HG02759 (cell line): ENCODE measurements at regions not wholly inside any gene's neighbourhood (a gene's known extent, or its start where the extent isn't known, plus 50 kb on each side); places are given as distances from the start of the nearest gene placed in this dataset.
A peak's percentile ranks its signal among the peaks of the same experiment; 100 is the strongest.
"Not testable (repeated sequence)": the region's sequence is repeated elsewhere in the genome, so short reads cannot be mapped to it uniquely, and the experiment has no call there.

ENCODE experiments used
- ATAC-seq: cut with Tn5 transposase; IDR thresholded peaks from one replicate; pipeline ENCODE4 v1.9.1; 2021; ENCODE audit warnings: mild to moderate bottlenecking, moderate library complexity; ENCODE audit not compliant: unreplicated experiment

DNA sequence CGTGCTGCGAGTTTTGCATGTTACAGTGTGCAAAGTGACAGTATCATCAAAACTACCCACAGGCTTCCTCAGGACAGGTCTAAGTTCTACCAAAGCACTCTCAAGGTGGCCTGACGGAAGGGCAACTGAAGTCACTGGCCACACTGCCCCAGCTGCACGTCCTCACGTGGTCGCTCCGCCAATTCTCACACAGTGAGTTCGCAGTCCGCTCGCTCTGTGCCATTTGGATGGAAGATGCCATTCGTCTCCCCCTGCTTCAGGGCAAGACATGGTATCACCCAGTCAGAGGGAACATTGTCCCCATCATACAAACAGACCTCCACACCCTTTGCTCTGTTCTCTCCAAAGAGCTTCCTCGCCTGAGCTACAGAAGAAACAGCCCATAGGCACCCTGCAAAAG, 109.6 kb upstream of the COBL start:
- no peak for ATAC-seq

DNA sequence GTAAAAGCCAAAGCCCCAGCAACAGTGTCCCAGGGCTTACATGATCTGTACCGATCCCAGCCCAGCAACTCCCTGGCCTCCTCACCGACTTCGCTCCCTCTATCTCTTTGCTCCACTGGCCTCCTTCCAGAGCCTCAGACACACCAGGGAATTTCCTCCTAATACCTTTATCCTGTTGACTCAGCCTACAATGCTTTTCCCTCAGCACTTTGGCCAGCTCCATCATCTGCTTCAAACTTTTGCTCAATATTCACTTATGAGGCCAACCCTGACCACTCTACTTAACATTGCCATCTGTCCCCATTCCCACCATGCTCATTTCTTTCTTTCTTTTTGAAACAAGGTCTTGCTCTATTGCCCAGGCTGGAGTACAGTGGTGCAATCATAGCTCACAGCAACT, 93.3 kb upstream of the COBL start:
- ATAC-seq = not testable (repeated sequence)

DNA sequence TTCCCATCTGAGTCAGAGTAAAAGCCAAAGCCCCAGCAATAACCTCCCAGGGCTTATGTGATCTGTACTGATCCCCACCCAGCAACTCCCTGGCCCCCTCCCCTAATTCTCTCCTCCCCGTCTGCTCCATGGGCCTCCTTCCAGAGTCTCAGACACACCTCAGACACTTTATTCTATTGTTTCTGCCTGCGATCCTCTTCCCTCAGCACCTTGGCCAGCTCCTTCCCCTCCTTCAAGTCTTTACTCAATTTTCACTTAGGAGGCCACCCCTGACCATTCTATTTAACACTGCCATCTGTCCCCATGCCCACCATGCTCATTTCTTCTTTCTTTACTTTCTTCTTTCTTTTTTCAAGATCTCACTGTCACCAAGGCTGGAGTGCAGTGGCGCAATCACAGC, 81.0 kb upstream of the COBL start:
- not testable (repeated sequence) for ATAC-seq

DNA sequence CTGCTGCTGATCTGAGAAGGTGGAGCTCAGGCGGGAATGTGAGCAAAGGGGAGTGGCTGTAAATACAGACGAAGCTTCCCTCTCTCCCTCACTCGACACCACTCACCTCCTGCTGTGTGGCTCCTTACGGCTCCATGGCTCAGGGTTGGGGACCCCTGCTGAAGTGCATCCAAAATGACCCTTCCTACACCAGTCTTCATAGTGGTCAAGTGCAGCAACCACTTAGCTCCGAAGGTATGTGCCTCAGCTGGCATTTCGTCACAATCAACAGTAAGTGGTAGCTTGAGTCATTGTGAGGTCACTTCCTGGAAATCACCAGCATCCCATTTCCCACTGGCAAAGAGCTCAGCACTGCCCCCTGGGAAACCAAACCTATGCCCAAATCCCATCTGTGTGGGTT, 76.4 kb upstream of the COBL start:
- not testable (repeated sequence) for ATAC-seq

DNA sequence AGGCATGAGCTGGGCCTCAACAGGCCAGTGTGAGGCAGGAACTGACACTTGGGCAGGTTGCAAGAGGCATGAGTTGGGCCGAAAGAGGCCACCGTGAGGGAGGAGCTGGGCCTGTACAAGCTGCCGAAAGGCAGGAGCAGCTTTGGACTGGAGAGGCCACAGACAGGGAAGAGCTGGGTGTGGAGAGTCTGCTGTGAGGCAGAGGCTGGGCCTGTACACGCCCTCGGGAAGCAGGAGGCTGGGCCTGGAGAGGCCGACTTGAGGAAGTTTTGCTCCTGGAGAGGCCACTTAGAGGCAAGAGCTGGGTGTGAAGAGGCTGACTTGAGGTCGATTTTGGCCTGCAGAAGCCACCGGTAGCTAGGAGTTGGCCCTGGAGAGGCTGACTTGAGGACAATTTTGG, 73.3 kb upstream of the COBL start:
- not testable (repeated sequence) for ATAC-seq

DNA sequence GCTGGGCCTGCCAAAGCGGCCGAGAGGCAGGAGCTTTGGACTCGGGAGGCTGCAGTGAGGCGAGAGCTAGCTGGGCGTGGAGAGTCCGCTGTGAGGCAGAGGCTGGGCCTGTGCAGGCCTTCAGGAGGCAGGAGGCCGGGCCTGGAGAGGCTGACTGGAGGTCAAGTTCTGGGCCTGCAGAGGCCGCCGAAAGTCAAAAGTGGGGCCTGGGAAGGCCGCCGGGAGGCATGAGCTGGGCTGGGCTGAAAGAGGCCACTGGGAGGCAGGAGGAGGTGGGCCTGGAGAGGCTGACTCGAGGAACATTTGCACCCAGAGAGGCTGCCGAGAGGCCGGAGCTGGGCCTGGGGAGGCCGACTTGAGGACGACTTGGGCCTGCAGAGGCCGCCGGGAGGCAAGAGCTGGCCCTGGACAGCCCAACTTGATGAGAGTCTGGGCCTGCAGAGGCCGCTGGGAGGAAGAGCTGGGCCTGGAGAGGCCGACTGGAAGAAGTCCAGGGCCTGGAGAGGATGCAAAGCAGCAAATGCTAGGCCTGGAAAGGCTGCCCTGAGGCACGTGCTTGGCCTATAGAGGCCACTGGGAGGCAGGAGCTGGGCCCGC, 72.7 kb upstream of the COBL start:
- ATAC-seq = not testable (repeated sequence)

DNA sequence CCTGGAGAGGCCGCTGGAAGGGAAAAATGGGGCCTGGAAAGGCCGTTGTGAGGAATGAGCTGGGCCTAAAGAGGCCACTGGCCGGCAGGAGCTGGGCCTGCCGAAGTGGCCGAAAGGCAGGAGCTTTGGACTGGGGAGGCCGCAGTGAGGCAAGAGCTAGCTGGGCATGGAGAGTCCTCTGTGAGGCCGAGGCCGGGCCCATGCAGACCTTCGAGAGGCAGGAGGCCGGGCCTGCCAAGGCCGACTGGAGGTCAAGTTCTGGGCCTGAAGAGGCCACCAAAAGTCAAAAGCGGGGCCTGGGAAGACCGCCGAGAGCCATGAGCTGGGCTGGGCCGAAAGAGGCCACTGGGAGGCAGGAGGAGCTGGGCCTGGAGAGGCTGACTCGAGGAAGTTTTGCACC, 71.6 kb upstream of the COBL start:
- not testable (repeated sequence) for ATAC-seq

DNA sequence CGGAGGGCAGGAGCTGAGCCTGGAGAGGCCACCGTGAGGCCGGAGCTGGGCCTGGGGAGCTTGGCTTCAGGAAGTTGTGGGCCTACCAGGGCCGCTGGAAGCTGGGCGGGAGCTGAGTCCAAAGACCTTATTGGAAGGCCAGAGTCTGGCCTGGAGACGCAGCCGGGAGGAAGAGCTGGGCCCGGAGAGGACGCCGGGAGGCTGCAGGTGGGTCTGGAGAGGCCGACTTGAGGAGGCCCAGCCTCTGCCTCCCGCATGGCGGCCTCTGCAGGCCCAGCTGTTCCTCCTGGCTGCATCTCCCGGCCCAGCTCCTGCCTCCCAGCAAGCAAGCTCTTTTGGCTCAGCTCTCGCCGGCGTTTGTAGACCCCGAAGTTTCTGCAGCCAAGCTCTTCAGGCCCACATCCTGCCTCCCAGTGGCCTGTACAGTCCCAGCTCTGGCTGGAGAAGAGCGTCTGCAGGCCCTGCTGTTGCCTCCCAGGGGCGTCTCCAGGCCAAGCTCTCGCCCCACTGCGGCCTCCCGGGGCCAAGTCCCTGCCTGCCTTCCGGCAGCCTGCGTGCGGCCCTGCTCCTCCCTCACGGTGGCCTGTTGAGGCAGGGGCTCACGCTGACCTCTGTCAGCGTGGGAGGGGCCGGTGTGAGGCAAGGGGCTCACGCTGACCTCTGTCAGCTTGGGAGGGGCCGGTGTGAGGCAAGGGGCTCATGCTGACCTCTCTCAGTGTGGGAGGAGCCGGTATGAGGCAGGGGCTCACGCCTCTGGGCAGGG, 70.4 kb upstream of the COBL start:
- ATAC-seq = not testable (repeated sequence)

DNA sequence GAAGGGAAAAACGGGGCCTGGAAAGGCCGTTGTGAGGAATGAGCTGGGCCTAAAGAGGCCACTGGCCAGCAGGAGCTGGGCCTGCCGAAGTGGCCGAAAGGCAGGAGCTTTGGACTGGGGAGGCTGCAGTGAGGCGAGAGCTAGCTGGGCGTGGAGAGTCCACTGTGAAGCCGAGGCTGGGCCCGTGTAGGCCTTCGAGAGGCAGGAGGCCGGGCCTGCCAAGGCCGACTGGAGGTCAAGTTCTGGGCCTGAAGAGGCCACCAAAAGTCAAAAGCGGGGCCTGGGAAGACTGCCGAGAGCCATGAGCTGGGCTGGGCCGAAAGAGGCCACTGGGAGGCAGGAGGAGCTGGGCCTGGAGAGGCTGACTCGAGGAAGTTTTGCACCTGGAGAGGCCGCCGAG, 69.6 kb upstream of the COBL start:
- ATAC-seq = not testable (repeated sequence)

DNA sequence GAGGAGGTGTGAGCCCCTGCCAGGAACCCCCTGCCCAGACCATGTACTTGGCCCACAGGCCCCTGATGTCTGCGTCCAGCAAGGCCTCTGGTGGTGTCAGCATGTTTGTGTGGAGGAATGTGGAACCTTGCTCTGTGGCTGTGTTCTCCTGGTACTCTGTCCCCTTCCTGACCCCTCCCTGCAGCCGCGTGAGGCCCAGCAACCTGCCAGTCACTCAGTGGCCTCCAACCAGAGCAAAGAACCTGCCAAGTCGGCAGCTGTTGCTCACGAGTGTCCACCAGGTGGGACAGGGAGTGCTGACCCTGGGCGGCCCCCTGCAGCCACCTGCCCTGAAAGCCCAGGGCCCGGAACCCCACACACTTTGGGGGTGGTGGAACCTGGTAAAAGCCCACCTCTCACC, 65.6 kb upstream of the COBL start:
- not testable (repeated sequence) for ATAC-seq

DNA sequence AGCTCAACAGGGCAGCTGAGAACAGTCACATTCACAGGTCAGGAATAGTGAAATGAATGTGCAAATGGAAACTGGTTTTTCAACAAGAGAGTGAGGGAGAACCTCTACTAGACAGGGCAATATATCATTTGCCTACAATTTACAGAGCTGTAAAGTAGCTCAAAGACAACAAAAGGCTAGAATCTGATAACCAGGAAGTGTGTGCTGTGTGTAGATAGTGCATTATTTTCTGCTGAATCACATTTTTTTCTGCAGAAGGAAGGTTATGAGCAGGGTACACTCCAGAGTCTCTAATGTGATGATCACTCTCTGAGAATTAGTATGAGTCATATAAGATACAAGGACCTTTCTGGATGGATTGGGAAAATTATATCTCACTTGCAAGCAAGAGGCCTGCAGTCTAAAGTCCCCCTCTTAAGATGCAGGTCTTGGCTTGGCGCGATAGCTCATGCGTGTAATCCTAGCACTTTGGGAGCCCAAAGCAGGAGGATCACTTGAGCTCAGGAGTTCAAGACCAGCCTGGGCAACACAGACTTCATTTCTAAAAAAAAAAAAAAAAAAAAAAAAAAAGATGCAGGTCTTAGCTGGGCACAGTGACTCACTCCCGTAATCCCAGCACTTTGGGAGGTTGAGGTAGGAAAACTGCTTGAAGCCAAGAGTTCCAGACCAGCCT, 59.9 kb upstream of the COBL start:
- ATAC-seq = no peak

DNA sequence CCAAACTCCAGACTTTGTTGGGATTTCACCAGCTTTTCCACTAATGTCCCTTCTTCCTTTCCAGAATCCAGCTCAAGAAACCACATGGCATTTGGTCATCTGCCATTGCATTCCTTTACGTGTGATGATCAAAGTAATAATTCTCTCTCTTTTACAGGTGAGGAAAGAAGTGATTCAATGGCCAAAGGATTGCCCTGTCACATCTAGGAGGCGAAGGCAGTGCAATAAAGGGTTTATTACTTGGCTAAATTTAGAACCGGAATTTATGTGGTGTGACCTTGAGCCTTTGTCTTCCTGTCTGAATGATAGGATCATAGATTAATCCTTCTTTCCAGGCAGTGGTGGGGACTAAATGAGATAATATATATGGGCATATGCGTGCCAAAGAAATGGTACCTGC, 58.3 kb upstream of the COBL start:
- ATAC-seq = no peak

DNA sequence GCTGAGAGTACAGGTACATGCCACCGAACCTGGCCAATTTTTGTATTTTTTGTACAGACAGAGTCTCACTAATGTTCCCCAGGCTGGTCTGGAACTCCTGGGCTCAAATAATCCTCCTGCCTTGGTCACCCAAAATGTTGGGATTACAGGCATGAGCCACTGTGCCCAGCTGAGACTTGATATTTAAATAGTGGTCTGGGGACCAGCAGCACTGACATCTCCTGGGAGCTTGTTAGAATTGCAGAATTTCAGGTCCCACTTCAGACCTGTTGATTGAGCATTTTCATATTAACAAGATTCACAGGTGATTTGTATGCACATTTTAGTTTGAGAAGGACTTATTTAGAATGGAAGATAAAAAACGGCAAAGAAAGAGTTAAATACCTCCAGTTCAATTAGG, 57.0 kb upstream of the COBL start:
- ATAC-seq = not testable (repeated sequence)

DNA sequence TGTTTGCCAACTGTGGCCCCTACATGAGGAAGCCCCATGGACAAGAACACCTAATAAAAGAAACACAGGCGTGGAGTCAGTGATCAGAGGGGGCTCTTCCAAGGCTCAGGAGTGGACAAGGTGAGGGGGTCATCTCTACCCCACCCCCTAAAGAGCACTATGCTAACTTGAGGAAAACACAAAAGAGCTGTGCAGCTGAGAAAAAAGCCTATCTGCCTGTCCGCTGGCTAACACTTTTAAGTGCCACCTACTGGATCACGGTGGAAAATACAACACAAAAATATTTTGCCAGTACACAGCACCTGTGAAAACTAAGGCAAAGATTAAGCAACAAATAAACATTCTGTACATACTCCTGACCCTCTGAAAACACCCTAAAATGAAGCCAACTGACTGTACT, 53.1 kb upstream of the COBL start:
- no peak for ATAC-seq

DNA sequence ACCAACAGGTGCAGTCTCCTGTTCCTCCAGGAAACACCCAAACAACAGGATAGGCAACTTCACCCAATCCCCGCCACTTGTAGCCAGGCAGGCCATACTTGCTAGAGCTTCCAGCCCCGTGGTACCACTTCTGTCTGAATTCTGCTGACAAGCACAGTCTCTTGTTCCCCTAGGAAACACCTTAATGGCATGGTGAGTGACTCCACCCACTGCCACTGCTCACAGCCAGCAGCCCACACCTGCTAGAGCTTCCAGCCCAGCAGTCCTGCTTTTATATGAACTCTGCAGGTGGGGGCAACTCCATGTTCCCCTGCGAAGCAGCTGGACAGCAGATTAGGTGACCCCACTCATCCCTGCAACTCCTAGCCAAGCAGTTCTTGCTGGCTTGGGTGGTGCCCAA, 52.6 kb upstream of the COBL start:
- not testable (repeated sequence) for ATAC-seq

DNA sequence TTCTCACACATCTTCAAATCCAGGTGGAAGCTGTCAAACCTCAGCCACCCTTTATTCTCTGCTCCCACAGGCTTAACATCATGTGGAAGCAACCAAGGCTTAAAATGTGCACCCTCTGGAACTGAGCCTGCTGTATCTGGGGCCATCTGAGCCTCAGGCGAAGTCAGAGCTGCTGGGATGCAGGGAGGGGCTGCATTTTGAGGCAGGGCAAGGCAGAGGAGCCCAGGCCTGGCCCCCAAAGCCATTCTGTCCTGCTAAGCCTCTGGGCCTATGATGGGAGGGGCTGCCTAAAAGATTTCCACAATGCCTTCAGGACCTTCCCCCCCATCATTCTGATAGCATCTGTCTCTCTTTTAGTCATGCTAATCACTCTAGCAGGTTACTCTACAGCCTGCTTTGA, 51.7 kb upstream of the COBL start:
- no peak for ATAC-seq

DNA sequence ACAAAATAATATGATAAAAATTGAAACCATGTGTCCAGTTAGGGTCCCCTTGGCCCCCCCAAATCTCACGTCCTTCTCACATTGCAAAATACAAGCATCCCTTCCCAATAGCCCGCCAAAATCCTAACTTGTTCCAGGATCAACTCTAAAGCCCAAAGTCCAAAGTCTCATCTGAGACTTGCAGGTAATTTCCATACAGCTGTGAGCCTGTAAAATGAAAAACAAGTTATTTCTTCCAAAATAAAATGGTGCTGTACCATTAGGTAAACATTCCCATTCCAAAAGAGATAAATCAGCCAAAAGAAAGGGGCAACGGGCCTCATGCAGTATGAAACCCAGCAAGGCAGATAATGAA, 51.0 kb upstream of the COBL start:
- ATAC-seq = no peak

DNA sequence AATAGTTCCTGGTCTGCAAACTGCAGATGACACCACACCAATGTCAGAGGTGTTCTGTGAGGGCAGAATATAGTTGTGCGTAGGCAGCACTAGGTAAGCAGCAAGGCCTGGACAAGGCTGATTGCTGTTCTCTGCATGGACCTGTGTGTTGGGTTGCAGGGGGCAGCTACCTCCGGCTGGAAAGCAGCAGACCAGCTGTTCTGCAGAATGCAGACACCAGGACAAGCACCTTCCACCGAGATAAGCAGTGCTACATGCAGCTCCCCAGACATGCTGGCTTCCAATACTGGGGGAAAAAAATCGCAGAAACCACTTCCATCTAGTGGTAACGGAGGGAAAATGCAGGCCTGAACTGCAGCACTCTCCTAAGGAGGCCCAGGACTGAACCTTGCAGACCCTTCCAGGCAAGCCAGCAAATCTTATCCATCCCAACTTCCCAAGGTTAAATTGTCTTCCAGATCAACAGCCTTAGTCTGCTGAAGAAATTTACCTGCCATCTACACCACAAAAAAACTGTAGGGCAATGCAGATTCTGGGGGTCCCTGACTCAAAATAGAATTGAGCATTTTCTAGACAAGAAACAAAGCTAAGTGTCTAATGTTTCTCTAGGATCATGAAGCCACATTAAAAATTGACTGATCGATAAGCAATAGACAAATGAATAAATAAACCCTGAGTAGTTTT, 50.5 kb upstream of the COBL start:
- peak; percentile 73 for ATAC-seq
